ENCODE measurements at regions not wholly inside any gene's neighbourhood (a gene's known extent, or its start where the extent isn't known, plus 50 kb on each side); places are given as distances from the start of the nearest gene placed in this dataset.

DNA sequence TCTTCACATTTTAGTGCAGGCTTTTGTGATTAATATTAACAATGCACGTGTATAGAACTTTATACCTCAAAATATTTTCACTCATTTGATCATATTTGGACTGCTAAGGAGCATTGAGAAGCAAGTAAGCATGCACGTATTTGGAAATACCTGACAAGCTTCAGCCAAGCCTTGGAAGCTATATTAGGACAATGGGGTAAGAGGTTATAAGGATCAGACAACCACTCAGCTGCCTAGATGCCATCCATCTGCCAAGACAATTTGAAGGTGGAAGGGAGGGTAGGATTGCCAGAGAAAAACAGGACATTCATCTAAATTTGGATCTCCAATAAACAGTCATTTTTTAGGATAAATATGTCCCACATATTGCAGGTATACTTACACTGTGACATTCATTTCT lies 394.9 kb upstream of the CFAP20DC start:
- H3K27ac ChIP-seq (ENCODE audit: control insufficient read depth, insufficient read depth) = peak overlapping the region; percentile 72
- H3K4me3 ChIP-seq = no peak overlapping the region
- H3K9me3 ChIP-seq (replicated peaks; ENCODE audit: control insufficient read depth, insufficient read depth, low read length) = peaks cover 1% of the 10 kb centered on the region; the same call in 2 of the 3 replicates
- in situ Hi-C loops (cut with MboI) (no loop called here), intact Hi-C loops (cut with micrococcal nuclease; ENCODE audit: unreplicated experiment) (no loop called here)
- peak; percentile 25 for TF ChIP-seq ATF7 (IDR thresholded peaks at IDR 0.05; ENCODE audit: low read depth)
- TF ChIP-seq IKZF2 (IDR thresholded peaks at IDR 0.05) = 0 out of 4 replicates have a peak, but pooled peaks of 1 of the 2 experiments have one; percentile 0
- TF ChIP-seq BACH1 (IDR thresholded peaks at IDR 0.05; ENCODE audit: borderline replicate concordance) = no peak
- peak; percentile 15; the same call in 2 of the 3 replicates for ATAC-seq
- H3K27me3 ChIP-seq (replicated peaks in 1 of 2; ENCODE audit: control insufficient read depth in 2 of 2, insufficient read depth in 2 of 2, low read length in 1 of 2) = no peaks in the 10 kb centered on the region
- CTCF ChIA-PET = interaction anchor here (0.6 to 2.8 kb wide), 9 partner anchors 8 to 134 kb away, joined by 3 to 12 read pairs (median 3); no protein-coding TSS in a partner anchor
- RAD21 ChIA-PET (ENCODE audit: unreplicated experiment) = interaction anchor here (1.0 to 4.9 kb wide), 13 partner anchors 7 to 209 kb away, joined by 3 to 40 read pairs (median 8); no protein-coding TSS in a partner anchor
- H3K36me3 ChIP-seq (ENCODE audit: control insufficient read depth in 2 of 2, insufficient read depth in 2 of 2, low read length in 1 of 2) = no peaks in the 10 kb centered on the region
- BruUV-seq (replicated peaks) = no TSS peak
- peak overlapping the region; percentile 49; the same call in 1 of the 2 replicates for H2AFZ ChIP-seq (ENCODE audit: control insufficient read depth, low read depth, low read length)
- SMC1A ChIA-PET (ENCODE audit: uncharacterized antibody, unreplicated experiment) = interaction anchor here (0.9 to 5.7 kb wide), 33 partner anchors 7 to 412 kb away, joined by 3 to 35 read pairs (median 6); no protein-coding TSS in a partner anchor
- no peak for DNase-seq (ENCODE audit: low read depth, low spot score)
- no peak for FAIRE-seq
- no peaks in the 10 kb centered on the region for H3K79me2 ChIP-seq (ENCODE audit: control insufficient read depth, insufficient read depth, low read length)
- H3K9ac ChIP-seq (ENCODE audit: control insufficient read depth, insufficient read depth, low read length) = no peak overlapping the region
- WGBS (ENCODE audit: insufficient coverage, insufficient replicate concordance, low lambda C conversion rate, missing lambda C conversion rate) = 47% methylated on average over 2 of the region's 2 CpGs
- POLR2A ChIA-PET = interaction anchor here (0.7 to 1.4 kb wide), 3 partner anchors 9 to 120 kb away, joined by 3 read pairs; no protein-coding TSS in a partner anchor
- H3K4me2 ChIP-seq (ENCODE audit: control insufficient read depth, insufficient read depth) = no peak overlapping the region
- peaks cover 13% of the 10 kb centered on the region for H3K4me1 ChIP-seq (ENCODE audit: control insufficient read depth, insufficient read depth, low read length)
- H4K20me1 ChIP-seq (ENCODE audit: control insufficient read depth, insufficient read depth) = no peaks in the 10 kb centered on the region

DNA sequence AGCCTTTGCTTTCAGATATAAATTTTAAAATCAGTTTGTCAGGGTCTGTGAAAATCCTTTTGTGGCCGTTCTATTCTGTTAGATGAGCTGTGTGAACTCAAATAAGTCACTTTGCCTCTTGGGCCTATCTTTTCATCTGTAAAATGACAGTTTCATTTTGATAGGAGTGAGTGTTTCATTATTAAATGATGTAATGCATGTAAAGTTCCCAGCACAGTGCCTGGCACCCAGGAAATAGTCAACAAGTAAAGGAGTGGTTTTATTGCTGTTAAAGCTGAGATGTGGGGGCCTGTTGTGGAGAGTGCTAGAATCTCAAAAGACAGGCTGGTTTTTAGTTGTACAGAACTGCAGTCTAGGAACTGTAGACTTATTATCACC lies 394.5 kb upstream of the CFAP20DC start:
- ChIA-PET SMC1A (ENCODE audit: uncharacterized antibody, unreplicated experiment) (interaction anchor here (0.8 to 5.7 kb wide), 35 partner anchors 8 to 413 kb away, joined by 3 to 35 read pairs (median 6); no protein-coding TSS in a partner anchor), CTCF (interaction anchor here (0.6 to 2.8 kb wide), 11 partner anchors 8 to 232 kb away, joined by 3 to 12 read pairs (median 3); no protein-coding TSS in a partner anchor), RAD21 (ENCODE audit: unreplicated experiment) (interaction anchor here (1.0 to 4.9 kb wide), 14 partner anchors 8 to 209 kb away, joined by 3 to 40 read pairs (median 6); no protein-coding TSS in a partner anchor), POLR2A (interaction anchor here (0.7 to 1.5 kb wide), 4 partner anchors 8 to 121 kb away, joined by 3 to 6 read pairs (median 3); no protein-coding TSS in a partner anchor)
- Histone ChIP-seq H3K27me3 (replicated peaks in 1 of 2; ENCODE audit: control insufficient read depth in 2 of 2, insufficient read depth in 2 of 2, low read length in 1 of 2) (no peaks in the 10 kb centered on the region), H3K9me3 (replicated peaks; ENCODE audit: control insufficient read depth, insufficient read depth, low read length) (peaks cover under 1% of the 10 kb centered on the region; the same call in 1 of the 3 replicates), H3K4me1 (ENCODE audit: control insufficient read depth, insufficient read depth, low read length) (peaks cover 10% of the 10 kb centered on the region), H3K27ac (ENCODE audit: control insufficient read depth, insufficient read depth) (peak overlapping the region; percentile 72), H3K4me3 (no peak overlapping the region), H3K36me3 (ENCODE audit: control insufficient read depth in 2 of 2, insufficient read depth in 2 of 2, low read length in 1 of 2) (no peaks in the 10 kb centered on the region), H3K4me2 (ENCODE audit: control insufficient read depth, insufficient read depth) (no peak overlapping the region; the same call in 1 of the 2 replicates), H2AFZ (ENCODE audit: control insufficient read depth, low read depth, low read length) (peak overlapping the region; percentile 64), H4K20me1 (ENCODE audit: control insufficient read depth, insufficient read depth) (no peaks in the 10 kb centered on the region), H3K79me2 (ENCODE audit: control insufficient read depth, insufficient read depth, low read length) (no peaks in the 10 kb centered on the region), H3K9ac (ENCODE audit: control insufficient read depth, insufficient read depth, low read length) (peak overlapping the region; percentile 49; the same call in 1 of the 2 replicates)
- ATAC-seq (peak; percentile 86), FAIRE-seq (no peak), DNase-seq (ENCODE audit: low read depth, low spot score) (no peak)
- BruUV-seq (replicated peaks) = no TSS peak
- intact Hi-C loops (cut with micrococcal nuclease; ENCODE audit: unreplicated experiment) (no loop called here), in situ Hi-C loops (cut with MboI) (no loop called here)
- 0% methylated on average over 1 of the region's 1 CpG for WGBS (ENCODE audit: insufficient coverage, insufficient replicate concordance, low lambda C conversion rate, missing lambda C conversion rate)
- TF ChIP-seq ZBED1 (IDR thresholded peaks at IDR 0.05; ENCODE audit: borderline replicate concordance) = no peak
- TF ChIP-seq, protein P1, sequence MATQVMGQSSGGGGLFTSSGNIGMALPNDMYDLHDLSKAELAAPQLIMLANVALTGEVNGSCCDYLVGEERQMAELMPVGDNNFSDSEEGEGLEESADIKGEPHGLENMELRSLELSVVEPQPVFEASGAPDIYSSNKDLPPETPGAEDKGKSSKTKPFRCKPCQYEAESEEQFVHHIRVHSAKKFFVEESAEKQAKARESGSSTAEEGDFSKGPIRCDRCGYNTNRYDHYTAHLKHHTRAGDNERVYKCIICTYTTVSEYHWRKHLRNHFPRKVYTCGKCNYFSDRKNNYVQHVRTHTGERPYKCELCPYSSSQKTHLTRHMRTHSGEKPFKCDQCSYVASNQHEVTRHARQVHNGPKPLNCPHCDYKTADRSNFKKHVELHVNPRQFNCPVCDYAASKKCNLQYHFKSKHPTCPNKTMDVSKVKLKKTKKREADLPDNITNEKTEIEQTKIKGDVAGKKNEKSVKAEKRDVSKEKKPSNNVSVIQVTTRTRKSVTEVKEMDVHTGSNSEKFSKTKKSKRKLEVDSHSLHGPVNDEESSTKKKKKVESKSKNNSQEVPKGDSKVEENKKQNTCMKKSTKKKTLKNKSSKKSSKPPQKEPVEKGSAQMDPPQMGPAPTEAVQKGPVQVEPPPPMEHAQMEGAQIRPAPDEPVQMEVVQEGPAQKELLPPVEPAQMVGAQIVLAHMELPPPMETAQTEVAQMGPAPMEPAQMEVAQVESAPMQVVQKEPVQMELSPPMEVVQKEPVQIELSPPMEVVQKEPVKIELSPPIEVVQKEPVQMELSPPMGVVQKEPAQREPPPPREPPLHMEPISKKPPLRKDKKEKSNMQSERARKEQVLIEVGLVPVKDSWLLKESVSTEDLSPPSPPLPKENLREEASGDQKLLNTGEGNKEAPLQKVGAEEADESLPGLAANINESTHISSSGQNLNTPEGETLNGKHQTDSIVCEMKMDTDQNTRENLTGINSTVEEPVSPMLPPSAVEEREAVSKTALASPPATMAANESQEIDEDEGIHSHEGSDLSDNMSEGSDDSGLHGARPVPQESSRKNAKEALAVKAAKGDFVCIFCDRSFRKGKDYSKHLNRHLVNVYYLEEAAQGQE (IDR thresholded peaks at IDR 0.05; ENCODE audit: low read depth, low read length) = no peak
- peak; percentile 97 for TF ChIP-seq ATF7 (IDR thresholded peaks at IDR 0.05; ENCODE audit: low read depth)
- TF ChIP-seq SPI1 (IDR thresholded peaks at IDR 0.05; ENCODE audit: borderline replicate concordance, insufficient read depth, low read depth, low read length) = no peak
- no peak for TF ChIP-seq HDGF (IDR thresholded peaks at IDR 0.05)
- TF ChIP-seq ZNF274 (IDR thresholded peaks at IDR 0.05; ENCODE audit: insufficient read depth, insufficient read length) = no peak
- TF ChIP-seq, protein P2, sequence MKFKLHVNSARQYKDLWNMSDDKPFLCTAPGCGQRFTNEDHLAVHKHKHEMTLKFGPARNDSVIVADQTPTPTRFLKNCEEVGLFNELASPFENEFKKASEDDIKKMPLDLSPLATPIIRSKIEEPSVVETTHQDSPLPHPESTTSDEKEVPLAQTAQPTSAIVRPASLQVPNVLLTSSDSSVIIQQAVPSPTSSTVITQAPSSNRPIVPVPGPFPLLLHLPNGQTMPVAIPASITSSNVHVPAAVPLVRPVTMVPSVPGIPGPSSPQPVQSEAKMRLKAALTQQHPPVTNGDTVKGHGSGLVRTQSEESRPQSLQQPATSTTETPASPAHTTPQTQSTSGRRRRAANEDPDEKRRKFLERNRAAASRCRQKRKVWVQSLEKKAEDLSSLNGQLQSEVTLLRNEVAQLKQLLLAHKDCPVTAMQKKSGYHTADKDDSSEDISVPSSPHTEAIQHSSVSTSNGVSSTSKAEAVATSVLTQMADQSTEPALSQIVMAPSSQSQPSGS (IDR thresholded peaks at IDR 0.05; ENCODE audit: low read length) = peak; percentile 84; the same call in 1 of the 2 replicates
- TF ChIP-seq, protein P3, sequence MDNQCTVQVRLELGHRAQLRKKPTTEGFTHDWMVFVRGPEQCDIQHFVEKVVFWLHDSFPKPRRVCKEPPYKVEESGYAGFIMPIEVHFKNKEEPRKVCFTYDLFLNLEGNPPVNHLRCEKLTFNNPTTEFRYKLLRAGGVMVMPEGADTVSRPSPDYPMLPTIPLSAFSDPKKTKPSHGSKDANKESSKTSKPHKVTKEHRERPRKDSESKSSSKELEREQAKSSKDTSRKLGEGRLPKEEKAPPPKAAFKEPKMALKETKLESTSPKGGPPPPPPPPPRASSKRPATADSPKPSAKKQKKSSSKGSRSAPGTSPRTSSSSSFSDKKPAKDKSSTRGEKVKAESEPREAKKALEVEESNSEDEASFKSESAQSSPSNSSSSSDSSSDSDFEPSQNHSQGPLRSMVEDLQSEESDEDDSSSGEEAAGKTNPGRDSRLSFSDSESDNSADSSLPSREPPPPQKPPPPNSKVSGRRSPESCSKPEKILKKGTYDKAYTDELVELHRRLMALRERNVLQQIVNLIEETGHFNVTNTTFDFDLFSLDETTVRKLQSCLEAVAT (IDR thresholded peaks at IDR 0.05) = no peak
